IMR-90 (cell line): ENCODE measurements at regions not wholly inside any gene's neighbourhood (a gene's known extent, or its start where the extent isn't known, plus 50 kb on each side); places are given as distances from the start of the nearest gene placed in this dataset.

Source experiments
- ATAC-seq: fragments of 200-7000 bp; cut with Tn5 transposase; 2 replicates; pipeline ENCODE4 v1.9.1; 2020; ENCODE audit warnings: low read depth, mild to moderate bottlenecking, moderate library complexity
- BruUV-seq: library from RNA; stranded (reverse); fragments of 400-500 nt; replicated peaks from 2 replicates; lab custom pipeline; 2021; lab: Mats Ljungman, UMichigan
- CTCF ChIA-PET: fragments of 300-600 bp; formaldehyde crosslinking; extraction: SDS; loops from one replicate; lab custom pipeline; 2021; ENCODE audit warnings: antibody characterized with exemption; lab: Yijun Ruan, JAX
- POLR2A ChIA-PET: fragments of 300-600 bp; sonication (Branson Sonifier 250); formaldehyde crosslinking; loops from one replicate; lab custom pipeline; 2022; ENCODE audit warnings: antibody characterized with exemption; ENCODE audit not compliant: unreplicated experiment; lab: Charles Lee
- DNase-seq: peaks from one replicate; pipeline ENCODE4 v3.0.0; 2013
- H2AFZ ChIP-seq: replicated peaks from 2 replicates; pipeline ENCODE3; 2013; ENCODE audit warnings: low read length, mild to moderate bottlenecking; ENCODE audit not compliant: poor library complexity
- H2AK5ac ChIP-seq: 2 replicates; pipeline ENCODE4 v1.6.1; 2013; ENCODE audit warnings: low read depth, low read length, inconsistent platforms
- H2AK9ac ChIP-seq: replicated peaks from 2 replicates; pipeline ENCODE3; 2013; ENCODE audit warnings: mild to moderate bottlenecking, low read depth, low read length, moderate library complexity; ENCODE audit not compliant: poor library complexity
- H2BK120ac ChIP-seq: 2 replicates; pipeline ENCODE4 v1.6.1; 2013; ENCODE audit warnings: low read depth, low read length, inconsistent platforms
- H2BK15ac ChIP-seq: 3 replicates; pipeline ENCODE4 v1.6.1; 2013; ENCODE audit warnings: low read depth, low read length, inconsistent platforms
- H2BK20ac ChIP-seq: 2 replicates; pipeline ENCODE4 v1.6.1; 2013; ENCODE audit warnings: low read depth, mild to moderate bottlenecking, inconsistent platforms, low read length, moderate library complexity
- H2BK5ac ChIP-seq: 2 replicates; pipeline ENCODE4 v1.6.1; 2013; ENCODE audit warnings: mild to moderate bottlenecking, low read depth, low read length, inconsistent platforms; ENCODE audit not compliant: poor library complexity, severe bottlenecking
- H3K14ac ChIP-seq: replicated peaks from 2 replicates; pipeline ENCODE4 v1.6.1; 2013; ENCODE audit warnings: low read depth, low read length, inconsistent platforms
- H3K18ac ChIP-seq: 2 replicates; pipeline ENCODE4 v1.6.1; 2013; ENCODE audit warnings: low read depth, low read length, control low read depth
- H3K23ac ChIP-seq: 2 replicates; pipeline ENCODE4 v1.6.1; 2013; ENCODE audit warnings: low read depth, low read length, inconsistent platforms
- H3K27ac ChIP-seq: 2 replicates; pipeline ENCODE4 v1.5.1; 2013; ENCODE audit warnings: mild to moderate bottlenecking, control low read depth, low read length; ENCODE audit not compliant: insufficient read depth
- H3K27me3 ChIP-seq: 2 replicates; pipeline ENCODE4 v1.6.1; 2013; ENCODE audit warnings: low read length; ENCODE audit not compliant: control insufficient read depth, insufficient read depth
- H3K36me3 ChIP-seq: 2 replicates; pipeline ENCODE4 v1.6.1; 2013; ENCODE audit warnings: low read length, mixed read lengths; ENCODE audit not compliant: control insufficient read depth, insufficient read depth
- H3K4ac ChIP-seq: 2 replicates; pipeline ENCODE4 v1.6.1; 2013; ENCODE audit warnings: low read depth, low read length, inconsistent platforms
- H3K4me1 ChIP-seq: 2 replicates; pipeline ENCODE4 v1.6.1; 2013; ENCODE audit warnings: low read length, mixed read lengths; ENCODE audit not compliant: control insufficient read depth, insufficient read depth
- H3K4me2 ChIP-seq: 2 replicates; pipeline ENCODE4 v1.6.1; 2013; ENCODE audit warnings: low read depth, mild to moderate bottlenecking, control low read depth, low read length, moderate library complexity
- H3K4me3 ChIP-seq: 2 replicates; pipeline ENCODE4 v1.5.1; 2013; ENCODE audit warnings: low read depth, mild to moderate bottlenecking, control low read depth, low read length, moderate library complexity; ENCODE audit not compliant: insufficient read depth
- H3K56ac ChIP-seq: 2 replicates; pipeline ENCODE4 v1.6.1; 2013; ENCODE audit warnings: low read length, inconsistent platforms; ENCODE audit not compliant: insufficient read depth; ENCODE audit errors: extremely low read depth
- H3K79me1 ChIP-seq, 2 experiments: 2 replicates each; pipeline ENCODE4 v1.6.1; 2013; ENCODE audit warnings: low read length in 2 of 2, inconsistent platforms in 1 of 2, low read depth in 1 of 2
- H3K9ac ChIP-seq: 2 replicates; pipeline ENCODE4 v1.6.1; 2013; ENCODE audit warnings: low read depth, low read length, control low read depth
- H3K9me1 ChIP-seq: 2 replicates; pipeline ENCODE4 v1.6.1; 2013; ENCODE audit warnings: low read length, inconsistent platforms; ENCODE audit not compliant: insufficient read depth
- H3K9me3 ChIP-seq: 2 replicates; pipeline ENCODE4 v1.6.1; 2013; ENCODE audit warnings: low read length; ENCODE audit not compliant: control insufficient read depth, insufficient read depth
- H4K20me1 ChIP-seq: 2 replicates; pipeline ENCODE4 v1.6.1; 2013; ENCODE audit warnings: low read length, inconsistent platforms; ENCODE audit not compliant: insufficient read depth
- H4K5ac ChIP-seq: 2 replicates; pipeline ENCODE4 v1.6.1; 2013; ENCODE audit warnings: mild to moderate bottlenecking, low read depth, low read length, control low read depth
- H4K8ac ChIP-seq, 2 experiments: 2 replicates each; pipeline ENCODE4 v1.6.1; 2013; ENCODE audit warnings: low read depth in 2 of 2, low read length in 2 of 2, control low read depth in 1 of 2, inconsistent platforms in 1 of 2
- H4K91ac ChIP-seq: 2 replicates; pipeline ENCODE4 v1.6.1; 2013; ENCODE audit warnings: low read depth, low read length, inconsistent platforms; ENCODE audit not compliant: insufficient read depth
- CEBPB ChIP-seq: IDR thresholded peaks from 2 replicates; pipeline ENCODE4 v1.6.1; 2012; ENCODE audit warnings: low read depth, low read length, improper control_type of control experiment
- CHD1 ChIP-seq: IDR thresholded peaks from 2 replicates; pipeline ENCODE4 v1.6.1; 2012; ENCODE audit warnings: low read depth, low read length, improper control_type of control experiment
- CTCF ChIP-seq: conservative IDR thresholded peaks from 2 replicates; pipeline ENCODE4 v1.5.1; 2012; ENCODE audit warnings: mild to moderate bottlenecking, low read depth, low read length, improper control_type of control experiment
- ELK1 ChIP-seq: fragments of 150-350 bp; IDR thresholded peaks from 2 replicates; pipeline ENCODE4 v1.6.1; 2016; ENCODE audit warnings: low read depth, mild to moderate bottlenecking, low read length, moderate library complexity, borderline replicate concordance
- FOS ChIP-seq: fragments of 150-350 bp; IDR thresholded peaks from 2 replicates; pipeline ENCODE4 v1.6.1; 2016; ENCODE audit warnings: low read depth, low read length
- MAZ ChIP-seq: IDR thresholded peaks from 2 replicates; pipeline ENCODE4 v1.6.1; 2012; ENCODE audit warnings: low read depth, mild to moderate bottlenecking, low read length, improper control_type of control experiment, moderate library complexity, borderline replicate concordance
- MXI1 ChIP-seq: IDR thresholded peaks from 2 replicates; pipeline ENCODE4 v1.6.1; 2012; ENCODE audit warnings: low read depth, mild to moderate bottlenecking, low read length, moderate library complexity, borderline replicate concordance
- NFE2L2 ChIP-seq: fragments of 150-350 bp; IDR thresholded peaks from 2 replicates; pipeline ENCODE4 v1.6.1; 2016; ENCODE audit warnings: low read depth, mild to moderate bottlenecking, low read length
- SMC3 ChIP-seq: fragments of 150-350 bp; IDR thresholded peaks from 2 replicates; pipeline ENCODE4 v1.6.1; 2016; ENCODE audit warnings: low read depth, mild to moderate bottlenecking, antibody characterized with exemption, low read length, moderate library complexity
- WGBS, 2 experiments: methylation state at CpG; one replicate each; pipeline versions ENCODE4 v1.1.5 to v1.1.7; 2013; ENCODE audit warnings: missing lambda C conversion rate in 2 of 2; ENCODE audit not compliant: insufficient read length in 1 of 2; ENCODE audit errors: extremely low coverage in 2 of 2; 5-methylcytosine and 5-hydroxymethylcytosine counted together
- dilution Hi-C: fragments of 300-500 bp; cut with HindIII; formaldehyde crosslinking; loops from one replicate; pipeline ENCODE4 v1.14.3; 2018; ENCODE audit warnings: low sequenced_read_pairs; ENCODE audit not compliant: unreplicated experiment
- in situ Hi-C: fragments of 300-500 bp; cut with MboI; formaldehyde crosslinking; loops from 3 replicates; pipeline ENCODE4 v1.14.3; 2019; ENCODE audit warnings: low sequenced_read_pairs, inconsistent platforms, mixed read lengths
- intact Hi-C: fragments of 100-400 bp; cut with micrococcal nuclease; formaldehyde crosslinking; loops from 2 replicates; pipeline ENCODE4 v1.10.0; 2022
- TF ChIP-seq, protein P1 (sequence below): fragments of 150-350 bp; IDR thresholded peaks from 2 replicates; pipeline ENCODE4 v1.6.1; 2017; ENCODE audit warnings: mild to moderate bottlenecking, antibody characterized with exemption, low read length, low read depth

- BruUV-seq: no TSS peak
- POLR2A ChIA-PET: no interaction called here
- dilution Hi-C loops: no loop called here
Observed at GRCh38 chr4:152146244-152146643, 385.4 kb upstream of the GATB start.

More at GRCh38 chr4:152146244-152146643, 385.4 kb upstream of the GATB start:
- Histone ChIP-seq H2AK9ac (no peak overlapping the region), H3K18ac (no peak overlapping the region), H4K20me1 (no peaks in the 10 kb centered on the region), H3K4me3 (no peak overlapping the region), H2BK20ac (no peak overlapping the region), H3K27me3 (peaks cover 8% of the 10 kb centered on the region), H4K8ac (no peak overlapping the region), H3K56ac (no peak overlapping the region), H3K23ac (no peak overlapping the region), H4K5ac (no peak overlapping the region), H3K4ac (no peak overlapping the region), H3K14ac (no peak overlapping the region), H2AFZ (no peak overlapping the region), H3K4me2 (no peak overlapping the region), H3K4me1 (no peaks in the 10 kb centered on the region), H3K9me3 (peaks cover 3% of the 10 kb centered on the region), H3K27ac (no peak overlapping the region), H2BK120ac (no peak overlapping the region), H3K36me3 (no peaks in the 10 kb centered on the region), H2AK5ac (no peak overlapping the region), H2BK5ac (no peak overlapping the region), H3K9me1 (no peaks in the 10 kb centered on the region), H4K91ac (no peak overlapping the region), H2BK15ac (no peak overlapping the region), H3K79me1 (no peaks in the 10 kb centered on the region), H3K9ac (no peak overlapping the region)
- in situ Hi-C loops: no loop called here
- intact Hi-C loops: no loop called here
- no CpG with 5 or more reads among the region's 1 CpG for WGBS, 2 experiments
- no peak for ATAC-seq
- no peak for DNase-seq
- no peak for TF ChIP-seq MXI1
- TF ChIP-seq FOS: no peak
- TF ChIP-seq ELK1: no peak
- TF ChIP-seq, protein P1, sequence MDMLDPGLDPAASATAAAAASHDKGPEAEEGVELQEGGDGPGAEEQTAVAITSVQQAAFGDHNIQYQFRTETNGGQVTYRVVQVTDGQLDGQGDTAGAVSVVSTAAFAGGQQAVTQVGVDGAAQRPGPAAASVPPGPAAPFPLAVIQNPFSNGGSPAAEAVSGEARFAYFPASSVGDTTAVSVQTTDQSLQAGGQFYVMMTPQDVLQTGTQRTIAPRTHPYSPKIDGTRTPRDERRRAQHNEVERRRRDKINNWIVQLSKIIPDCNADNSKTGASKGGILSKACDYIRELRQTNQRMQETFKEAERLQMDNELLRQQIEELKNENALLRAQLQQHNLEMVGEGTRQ: no peak
- TF ChIP-seq CHD1: no peak
- no peak for TF ChIP-seq SMC3
- TF ChIP-seq MAZ: no peak
- no peak for TF ChIP-seq CTCF
- TF ChIP-seq CEBPB: no peak
- TF ChIP-seq NFE2L2: no peak
- CTCF ChIA-PET: no interaction called here
